IgD-negative memory B cell (primary cell): ENCODE measurements at regions not wholly inside any gene's neighbourhood (a gene's known extent, or its start where the extent isn't known, plus 50 kb on each side); places are given as distances from the start of the nearest gene placed in this dataset.
A peak's percentile ranks its signal among the peaks of the same experiment; 100 is the strongest.

ENCODE experiments used
- H3K27ac Mint-ChIP-seq, 3 donors: one replicate each; pipeline ENCODE4 v1.8.0; 2020 to 2022; ENCODE audit warnings: mild to moderate bottlenecking in 3 of 3, mixed read lengths in 3 of 3, moderate library complexity in 1 of 3
- H3K27me3 Mint-ChIP-seq: one replicate; pipeline ENCODE4 v1.8.0; 2021; ENCODE audit warnings: mixed read lengths
- H3K36me3 Mint-ChIP-seq: one replicate; pipeline ENCODE4 v1.8.0; 2020; ENCODE audit warnings: mild to moderate bottlenecking, mixed read lengths
- H3K4me1 Mint-ChIP-seq, 3 donors: one replicate each; pipeline ENCODE4 v1.8.0; 2020 to 2022; ENCODE audit warnings: mixed read lengths in 3 of 3, mild to moderate bottlenecking in 1 of 3
- H3K4me3 Mint-ChIP-seq, 4 donors: one replicate each; pipeline ENCODE4 v1.8.0; 2020 to 2022; ENCODE audit warnings: mild to moderate bottlenecking in 4 of 4, mixed read lengths in 4 of 4, moderate library complexity in 3 of 4
- H3K9me3 Mint-ChIP-seq, 3 donors: one replicate each; pipeline ENCODE4 v1.8.0; 2020 to 2021; ENCODE audit warnings: mixed read lengths in 3 of 3, mild to moderate bottlenecking in 1 of 3

- H3K27ac Mint-ChIP-seq: no peak overlapping the region
- peaks cover 0 to 4% (median 1%) of the 10 kb centered on the region in 3 donors for H3K9me3 Mint-ChIP-seq
- H3K4me3 Mint-ChIP-seq: no peak overlapping the region
- H3K4me1 Mint-ChIP-seq: no peaks in the 10 kb centered on the region
- H3K36me3 Mint-ChIP-seq: no peaks in the 10 kb centered on the region
- peaks cover 3% of the 10 kb centered on the region for H3K27me3 Mint-ChIP-seq
These were observed 101.8 kb downstream of the SALL1 start for GRCh38 chr16:51049276-51049675.

GRCh38 chr16:51048544-51048943 is 102.5 kb downstream of the SALL1 start:
- Mint-ChIP-seq H3K4me1 (no peaks in the 10 kb centered on the region), H3K27ac (no peak overlapping the region), H3K9me3 (peaks cover 0 to 1% (median 0%) of the 10 kb centered on the region in 3 donors), H3K4me3 (no peak overlapping the region), H3K27me3 (peaks cover 3% of the 10 kb centered on the region), H3K36me3 (no peaks in the 10 kb centered on the region)

- Mint-ChIP-seq H3K4me3 (no peak overlapping the region), H3K27me3 (peaks cover 3% of the 10 kb centered on the region), H3K27ac (no peak overlapping the region), H3K4me1 (no peaks in the 10 kb centered on the region), H3K9me3 (peaks cover 0 to 1% (median 0%) of the 10 kb centered on the region in 3 donors), H3K36me3 (no peaks in the 10 kb centered on the region)
These were observed 105.3 kb downstream of the SALL1 start for GRCh38 chr16:51045794-51046193.

GRCh38 chr16:51045186-51045585 is 105.9 kb downstream of the SALL1 start:
- peaks cover 0 to 1% (median 0%) of the 10 kb centered on the region in 3 donors for H3K9me3 Mint-ChIP-seq
- H3K4me1 Mint-ChIP-seq: no peaks in the 10 kb centered on the region
- H3K27me3 Mint-ChIP-seq: peaks cover 3% of the 10 kb centered on the region
- H3K27ac Mint-ChIP-seq: no peak overlapping the region
- no peak overlapping the region for H3K4me3 Mint-ChIP-seq
- H3K36me3 Mint-ChIP-seq: no peaks in the 10 kb centered on the region

- Mint-ChIP-seq H3K27ac (no peak overlapping the region), H3K27me3 (peaks cover 2% of the 10 kb centered on the region), H3K4me1 (peaks cover 0 to 4% (median 0%) of the 10 kb centered on the region in 3 donors), H3K9me3 (peaks cover 0 to 3% (median 0%) of the 10 kb centered on the region in 3 donors), H3K36me3 (no peaks in the 10 kb centered on the region), H3K4me3 (no peak overlapping the region)
These were observed 109.5 kb downstream of the SALL1 start for GRCh38 chr16:51041546-51041945.

- Mint-ChIP-seq H3K4me1 (peaks cover 0 to 4% (median 0%) of the 10 kb centered on the region in 3 donors), H3K9me3 (peaks cover 0 to 3% (median 0%) of the 10 kb centered on the region in 3 donors), H3K36me3 (no peaks in the 10 kb centered on the region), H3K27ac (no peak overlapping the region), H3K27me3 (peaks cover 2% of the 10 kb centered on the region), H3K4me3 (no peak overlapping the region)
These were observed 110.4 kb downstream of the SALL1 start for GRCh38 chr16:51040637-51041036.

- peaks cover 2% of the 10 kb centered on the region for H3K27me3 Mint-ChIP-seq
- peaks cover 0 to 4% (median 0%) of the 10 kb centered on the region in 3 donors for H3K4me1 Mint-ChIP-seq
- peaks cover 0 to 3% (median 0%) of the 10 kb centered on the region in 3 donors for H3K9me3 Mint-ChIP-seq
- H3K27ac Mint-ChIP-seq: no peak overlapping the region
- no peak overlapping the region for H3K4me3 Mint-ChIP-seq
- no peaks in the 10 kb centered on the region for H3K36me3 Mint-ChIP-seq
These were observed 111.3 kb downstream of the SALL1 start for GRCh38 chr16:51039638-51040331.

- Mint-ChIP-seq H3K9me3 (peaks cover 0 to 3% (median 2%) of the 10 kb centered on the region in 3 donors), H3K36me3 (no peaks in the 10 kb centered on the region), H3K4me1 (peaks cover 0 to 6% (median 0%) of the 10 kb centered on the region in 3 donors), H3K4me3 (no peak overlapping the region), H3K27me3 (peaks cover 2% of the 10 kb centered on the region), H3K27ac (no peak overlapping the region)
These were observed 115.4 kb downstream of the SALL1 start for GRCh38 chr16:51035711-51036110.

GRCh38 chr16:51035110-51035498 is 116.0 kb downstream of the SALL1 start:
- H3K27ac Mint-ChIP-seq: no peak overlapping the region
- H3K9me3 Mint-ChIP-seq: peaks cover 0 to 3% (median 2%) of the 10 kb centered on the region in 3 donors
- no peaks in the 10 kb centered on the region for H3K36me3 Mint-ChIP-seq
- H3K4me3 Mint-ChIP-seq: no peak overlapping the region
- H3K4me1 Mint-ChIP-seq: peaks cover 0 to 6% (median 0%) of the 10 kb centered on the region in 3 donors
- H3K27me3 Mint-ChIP-seq: peaks cover 2% of the 10 kb centered on the region

GRCh38 chr16:51034481-51035109 is 116.5 kb downstream of the SALL1 start:
- Mint-ChIP-seq H3K4me3 (no peak overlapping the region), H3K27me3 (no peaks in the 10 kb centered on the region), H3K36me3 (no peaks in the 10 kb centered on the region), H3K4me1 (peaks cover 0 to 6% (median 0%) of the 10 kb centered on the region in 3 donors), H3K9me3 (peaks cover 0 to 3% (median 2%) of the 10 kb centered on the region in 3 donors), H3K27ac (no peak overlapping the region)

GRCh38 chr16:51031598-51031997 is 119.5 kb downstream of the SALL1 start:
- Mint-ChIP-seq H3K9me3 (peaks cover 2 to 4% (median 4%) of the 10 kb centered on the region in 3 donors), H3K36me3 (no peaks in the 10 kb centered on the region), H3K4me3 (no peak overlapping the region), H3K4me1 (peaks cover 0 to 2% (median 0%) of the 10 kb centered on the region in 3 donors), H3K27ac (no peak overlapping the region), H3K27me3 (no peaks in the 10 kb centered on the region)

GRCh38 chr16:51030516-51030915 is 120.6 kb downstream of the SALL1 start:
- Mint-ChIP-seq H3K27ac (no peak overlapping the region), H3K9me3 (peaks cover 2 to 4% (median 4%) of the 10 kb centered on the region in 3 donors), H3K4me1 (peaks cover 0 to 2% (median 0%) of the 10 kb centered on the region in 3 donors), H3K4me3 (no peak overlapping the region), H3K36me3 (no peaks in the 10 kb centered on the region), H3K27me3 (no peaks in the 10 kb centered on the region)

GRCh38 chr16:51025588-51026290 is 125.3 kb downstream of the SALL1 start:
- Mint-ChIP-seq H3K9me3 (peaks cover 1 to 9% (median 4%) of the 10 kb centered on the region in 3 donors), H3K4me3 (no peak overlapping the region), H3K4me1 (no peaks in the 10 kb centered on the region), H3K27me3 (peaks cover 4% of the 10 kb centered on the region), H3K36me3 (no peaks in the 10 kb centered on the region), H3K27ac (peak overlapping the region in 1 of 3 donors; percentile 7)

GRCh38 chr16:51024703-51025102 is 126.4 kb downstream of the SALL1 start:
- Mint-ChIP-seq H3K9me3 (peaks cover 1 to 9% (median 4%) of the 10 kb centered on the region in 3 donors), H3K36me3 (no peaks in the 10 kb centered on the region), H3K27me3 (peaks cover 4% of the 10 kb centered on the region), H3K4me1 (no peaks in the 10 kb centered on the region), H3K4me3 (no peak overlapping the region), H3K27ac (no peak overlapping the region)

GRCh38 chr16:51022955-51023354 is 128.1 kb downstream of the SALL1 start:
- Mint-ChIP-seq H3K4me1 (no peaks in the 10 kb centered on the region), H3K27ac (no peak overlapping the region), H3K9me3 (peaks cover 1 to 9% (median 4%) of the 10 kb centered on the region in 3 donors)

More at GRCh38 chr16:51022955-51023354, 128.1 kb downstream of the SALL1 start:
- H3K36me3 Mint-ChIP-seq: no peaks in the 10 kb centered on the region
- no peak overlapping the region for H3K4me3 Mint-ChIP-seq
- H3K27me3 Mint-ChIP-seq: peaks cover 4% of the 10 kb centered on the region
